IPS-18c (cell line): ENCODE measurements at regions not wholly inside any gene's neighbourhood (a gene's known extent, or its start where the extent isn't known, plus 50 kb on each side); places are given as distances from the start of the nearest gene placed in this dataset.

Experiments
- H3K4me3 ChIP-seq: 2 replicates; pipeline ENCODE4 v1.7.0; 2013; ENCODE audit warnings: low read depth, mild to moderate bottlenecking, low read length, moderate library complexity; ENCODE audit not compliant: insufficient read depth
- H3K9me3 ChIP-seq: one replicate; pipeline ENCODE4 v1.6.1; 2013; ENCODE audit warnings: mild to moderate bottlenecking, low read length, moderate library complexity; ENCODE audit not compliant: control insufficient read depth, insufficient read depth

DNA sequence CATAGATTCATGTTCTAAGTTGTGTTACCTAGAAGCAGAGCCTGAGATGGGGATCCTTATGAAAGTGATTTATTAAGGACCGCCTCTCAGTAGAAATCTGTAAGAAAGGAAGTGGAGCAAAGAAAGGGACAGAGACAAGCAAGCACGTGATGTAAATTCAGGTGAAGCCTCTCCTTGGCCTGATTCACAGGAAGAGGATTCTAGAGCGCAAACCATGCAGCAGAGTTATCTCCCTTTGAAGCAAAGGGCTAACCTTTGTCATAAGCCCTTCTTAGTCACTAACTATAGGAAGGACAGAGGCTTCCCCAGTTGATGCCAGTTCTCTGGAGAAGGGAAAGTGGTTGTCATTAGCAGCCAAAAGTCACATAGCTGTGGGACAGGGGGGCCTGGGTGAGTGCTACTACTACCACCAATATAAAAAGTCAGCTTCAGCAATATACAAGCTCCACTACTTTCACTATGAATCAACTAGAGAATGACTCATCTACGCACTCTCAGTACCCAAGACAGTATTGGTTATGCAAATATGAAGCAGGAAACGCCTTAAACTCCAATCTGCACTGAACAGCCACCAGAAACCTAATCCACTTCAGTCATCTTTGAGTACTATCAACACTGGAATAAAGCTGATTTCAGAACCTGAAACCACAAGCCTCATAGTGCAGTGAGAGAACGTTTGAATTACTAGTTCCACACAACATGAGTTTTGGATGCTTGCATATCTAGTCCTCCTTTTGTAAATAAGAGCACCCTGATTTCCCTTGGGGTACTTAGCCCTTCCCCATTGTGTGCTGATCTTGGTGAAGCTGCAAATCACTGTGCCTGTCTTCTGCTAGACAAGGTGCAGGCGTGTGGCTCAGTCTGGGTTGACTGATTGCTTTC lies 162.7 kb downstream of the ZNF608 start:
- Histone ChIP-seq H3K4me3 (no peak overlapping the region), H3K9me3 (no peaks in the 10 kb centered on the region)

GRCh38 chr5:124582561-124582840 lies 163.9 kb downstream of the ZNF608 start:
- no peak overlapping the region for H3K4me3 ChIP-seq
- H3K9me3 ChIP-seq = no peaks in the 10 kb centered on the region

DNA sequence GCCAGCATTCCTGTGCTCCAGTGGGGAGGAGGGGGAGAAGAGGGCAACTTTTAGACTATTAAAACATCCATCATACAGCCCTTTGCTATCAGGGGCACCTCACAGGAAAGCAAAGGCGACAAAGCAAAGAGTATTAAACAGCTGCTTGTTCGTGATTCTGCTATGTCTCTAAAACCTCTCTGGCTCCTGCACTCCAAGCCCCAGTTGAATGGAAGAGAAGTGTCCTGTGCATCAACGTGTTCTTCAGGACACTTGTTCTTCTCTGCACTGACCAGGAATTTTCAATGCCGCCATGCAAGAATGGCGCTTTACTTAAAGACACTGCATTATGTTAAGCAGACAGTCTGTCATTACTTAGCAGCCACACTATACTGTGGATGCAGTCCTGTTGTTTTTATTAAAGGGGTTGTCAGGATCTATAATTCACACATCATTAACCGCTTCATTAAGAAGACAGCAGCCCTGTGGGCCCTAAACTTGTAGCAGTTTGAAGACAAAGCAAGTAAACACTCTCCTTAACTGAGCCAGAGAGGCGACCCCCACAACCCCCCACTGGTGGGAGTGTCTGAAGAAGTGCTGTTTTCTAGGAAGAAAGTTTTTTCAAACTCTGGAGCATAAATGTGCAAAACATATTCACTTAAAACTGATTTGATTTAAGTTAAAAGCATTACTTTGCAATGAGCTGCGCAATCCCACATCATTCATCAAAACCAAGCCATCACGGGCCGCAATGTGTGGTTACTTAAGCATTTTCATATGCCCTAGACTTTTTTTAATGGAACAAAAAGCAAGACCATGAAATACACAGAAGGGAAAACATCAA lies 164.5 kb downstream of the ZNF608 start:
- no peaks in the 10 kb centered on the region for H3K9me3 ChIP-seq
- no peak overlapping the region for H3K4me3 ChIP-seq

GRCh38 chr5:124580925-124581737 lies 165.3 kb downstream of the ZNF608 start:
- Histone ChIP-seq H3K4me3 (no peak overlapping the region), H3K9me3 (no peaks in the 10 kb centered on the region)

DNA sequence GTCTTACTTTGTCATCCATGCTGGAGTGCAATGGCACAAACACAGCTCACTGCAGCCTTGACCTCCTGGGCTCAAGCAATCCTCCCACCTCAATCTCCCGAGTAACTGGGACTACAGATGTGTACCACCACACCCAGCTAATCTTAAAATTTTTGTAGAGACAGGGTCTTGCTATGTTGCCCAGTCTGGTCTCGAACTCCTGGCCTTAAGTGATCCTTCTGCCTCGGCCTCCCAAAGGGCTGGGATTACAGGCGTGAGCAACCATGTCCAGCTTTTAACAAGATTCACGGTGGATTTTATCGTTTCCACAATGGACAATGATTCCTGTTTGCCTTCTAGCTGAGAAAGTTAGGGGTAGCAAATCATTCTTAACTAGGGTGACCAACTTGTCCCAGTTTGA lies 165.9 kb downstream of the ZNF608 start:
- Histone ChIP-seq H3K9me3 (no peaks in the 10 kb centered on the region), H3K4me3 (no peak overlapping the region)

GRCh38 chr5:124576848-124577409 lies 169.5 kb downstream of the ZNF608 start:
- no peaks in the 10 kb centered on the region for H3K9me3 ChIP-seq
- no peak overlapping the region for H3K4me3 ChIP-seq

DNA sequence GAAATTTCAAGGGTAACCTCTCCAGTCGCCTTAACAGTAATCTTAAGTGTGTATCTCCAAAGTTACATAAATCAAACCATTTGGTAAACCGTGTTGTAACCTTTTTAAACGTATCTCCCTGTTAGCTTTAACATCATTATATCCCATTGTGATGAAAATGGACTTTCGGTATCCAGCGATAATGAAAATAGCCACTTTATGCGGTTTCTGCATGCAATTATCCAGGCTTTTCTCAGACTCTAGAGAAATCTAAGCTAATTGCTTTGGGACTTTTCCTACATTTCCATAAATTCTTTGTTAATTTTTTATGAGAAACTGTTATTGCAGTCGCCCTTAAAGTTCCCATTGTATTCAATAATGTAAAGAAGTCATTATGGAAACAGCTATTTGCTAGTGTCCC lies 170.7 kb downstream of the ZNF608 start:
- no peak overlapping the region for H3K4me3 ChIP-seq

GRCh38 chr5:124574521-124575436 lies 171.7 kb downstream of the ZNF608 start:
- Histone ChIP-seq H3K4me3 (no peak overlapping the region), H3K9me3 (no peaks in the 10 kb centered on the region)

More for the DNA sequence above, 170.7 kb downstream of the ZNF608 start:
- H3K9me3 ChIP-seq = no peaks in the 10 kb centered on the region

DNA sequence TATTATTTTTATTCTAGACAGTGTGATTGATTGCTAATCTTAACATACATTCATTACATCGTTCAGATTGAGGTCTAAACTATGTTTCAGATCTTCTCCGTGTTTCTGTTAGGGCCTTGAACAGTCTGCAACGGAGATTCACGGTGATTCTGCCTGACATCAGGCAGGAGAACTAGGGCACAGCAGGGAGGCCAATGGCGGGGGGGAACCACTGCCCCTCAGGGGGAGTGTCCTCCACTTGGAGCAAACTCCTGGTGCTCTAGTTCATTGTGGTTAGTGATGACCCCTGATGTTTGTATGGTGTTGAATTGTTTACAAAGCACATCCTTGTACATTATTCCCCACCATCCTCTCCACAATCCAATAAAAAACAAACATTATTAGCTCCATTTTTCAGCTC lies 173.5 kb downstream of the ZNF608 start:
- Histone ChIP-seq H3K9me3 (no peaks in the 10 kb centered on the region), H3K4me3 (no peak overlapping the region)

GRCh38 chr5:124570285-124571035 lies 176.0 kb downstream of the ZNF608 start:
- Histone ChIP-seq H3K4me3 (no peak overlapping the region), H3K9me3 (peaks cover 2% of the 10 kb centered on the region)

GRCh38 chr5:124566875-124567450 lies 179.5 kb downstream of the ZNF608 start:
- peaks cover 2% of the 10 kb centered on the region for H3K9me3 ChIP-seq
- H3K4me3 ChIP-seq = no peak overlapping the region

- Histone ChIP-seq H3K4me3 (no peak overlapping the region), H3K9me3 (peaks cover 2% of the 10 kb centered on the region)
Measured at GRCh38 chr5:124561451-124561850, 185.0 kb downstream of the ZNF608 start.

DNA sequence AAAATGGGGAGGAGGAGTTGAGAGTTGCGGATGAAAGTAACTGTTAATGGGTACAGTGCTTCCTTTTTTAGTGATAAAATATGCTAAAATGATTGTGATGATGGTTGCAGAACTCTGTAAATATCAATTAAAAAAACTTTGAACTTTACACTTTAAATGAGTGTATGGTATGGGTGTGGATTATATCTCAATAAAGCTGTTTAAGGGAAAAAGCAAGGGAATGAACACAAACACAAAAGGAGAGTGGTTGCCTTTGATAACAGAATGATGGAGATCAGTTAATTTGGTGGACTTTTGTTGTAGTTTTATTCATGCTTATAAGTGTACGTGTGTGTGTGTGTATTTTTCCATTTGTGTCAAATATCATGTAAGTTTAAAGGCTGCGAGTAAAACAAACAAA lies 186.1 kb downstream of the ZNF608 start:
- Histone ChIP-seq H3K9me3 (no peaks in the 10 kb centered on the region), H3K4me3 (no peak overlapping the region)

GRCh38 chr5:124557761-124558160 lies 188.7 kb downstream of the ZNF608 start:
- no peaks in the 10 kb centered on the region for H3K9me3 ChIP-seq

GRCh38 chr5:124554746-124555578 lies 191.5 kb downstream of the ZNF608 start:
- Histone ChIP-seq H3K9me3 (no peaks in the 10 kb centered on the region), H3K4me3 (no peak overlapping the region)

More at GRCh38 chr5:124557761-124558160, 188.7 kb downstream of the ZNF608 start:
- no peak overlapping the region for H3K4me3 ChIP-seq
